HL-60 (cell line): ENCODE measurements at regions not wholly inside any gene's neighbourhood (a gene's known extent, or its start where the extent isn't known, plus 50 kb on each side); places are given as distances from the start of the nearest gene placed in this dataset.

Experiments
- CTCF ChIP-seq: IDR thresholded peaks from one replicate; pipeline ENCODE4 v1.5.1; 2011; ENCODE audit warnings: low read length, control low read depth, inconsistent platforms; ENCODE audit not compliant: insufficient read depth
- GABPA ChIP-seq: IDR thresholded peaks from 2 replicates; pipeline ENCODE4 v1.6.1; 2012; ENCODE audit warnings: low read depth
- POLR2AphosphoS5 ChIP-seq: IDR thresholded peaks from 2 replicates; pipeline ENCODE4 v1.6.1; 2012; ENCODE audit warnings: low read depth
- SPI1 ChIP-seq: IDR thresholded peaks from 2 replicates; pipeline ENCODE4 v1.6.1; 2012; ENCODE audit warnings: low read depth, mild to moderate bottlenecking, borderline replicate concordance

GRCh38 chr2:201983174-201983573 is 50.5 kb upstream of the FZD7 start:
- no peak for TF ChIP-seq POLR2AphosphoS5
- no peak for TF ChIP-seq GABPA
- TF ChIP-seq CTCF = no peak
- no peak for TF ChIP-seq SPI1
